B cell (primary cell): ENCODE measurements at regions not wholly inside any gene's neighbourhood (a gene's known extent, or its start where the extent isn't known, plus 50 kb on each side); places are given as distances from the start of the nearest gene placed in this dataset.

ENCODE experiments used
- ATAC-seq: fragments of 200-7000 bp; cut with Tn5 transposase; one replicate; pipeline ENCODE4 v1.10.0; 2021; ENCODE audit warnings: low read depth, mild to moderate bottlenecking, moderate number of reproducible peaks, moderate library complexity
- CTCF ChIA-PET: fragments of 350-600 bp; sonication (Branson Sonifier 250); formaldehyde crosslinking; loops from one replicate; lab custom pipeline; 2021; ENCODE audit warnings: antibody characterized with exemption, inconsistent platforms; lab: Charles Lee
- POLR2A ChIA-PET: fragments of 350-600 bp; sonication (Branson Sonifier 250); formaldehyde crosslinking; loops from one replicate; lab custom pipeline; 2021; ENCODE audit warnings: antibody characterized with exemption; lab: Charles Lee
- DNase-seq: peaks from one replicate; pipeline ENCODE4 v3.0.0; 2013
- H2AFZ ChIP-seq: 2 replicates; pipeline ENCODE4 v1.6.1; 2012; ENCODE audit warnings: mild to moderate bottlenecking, low read depth, low read length; ENCODE audit not compliant: insufficient read depth, poor library complexity, severe bottlenecking
- H3K27ac ChIP-seq, 2 donors: 1 replicate in 1 of 2; 2 replicates in 1 of 2; pipeline ENCODE4 v1.5.1; 2012 to 2013; ENCODE audit warnings: low read length in 2 of 2, mild to moderate bottlenecking in 2 of 2, moderate library complexity in 1 of 2
- H3K27me3 ChIP-seq, 4 experiments: fragments of 200-600 bp in 1 of 4; sonication (generic) in 1 of 4; replicated peaks in 1 of 4; 1 replicate in 2 of 4; 2 replicates in 2 of 4; pipeline versions ENCODE4 v1.6.1 to v1.7.0; 2013 to 2016; ENCODE audit warnings: low read length in 3 of 4, mild to moderate bottlenecking in 2 of 4, mixed read lengths in 1 of 4, moderate library complexity in 1 of 4; ENCODE audit not compliant: insufficient read depth in 4 of 4, control insufficient read depth in 3 of 4; ENCODE audit errors: control extremely low read depth in 1 of 4
- H3K36me3 ChIP-seq, 2 experiments: replicated peaks in 1 of 2; 1 replicate in 1 of 2; 2 replicates in 1 of 2; pipeline versions ENCODE4 v1.6.1 to v1.7.1; 2013; ENCODE audit warnings: low read length in 1 of 2; ENCODE audit not compliant: insufficient read depth in 2 of 2, control insufficient read depth in 1 of 2; ENCODE audit errors: control extremely low read depth in 1 of 2, extremely low read depth in 1 of 2
- H3K4me1 ChIP-seq, 2 donors: fragments of 200-600 bp in 1 of 2; sonication (generic) in 1 of 2; 1 replicate in 1 of 2; 2 replicates in 1 of 2; pipeline versions ENCODE4 v1.5.1 to v1.6.1; 2013 to 2017; ENCODE audit warnings: low read length in 2 of 2; ENCODE audit not compliant: control insufficient read depth in 2 of 2, insufficient read depth in 2 of 2
- H3K4me2 ChIP-seq: replicated peaks from 2 replicates; pipeline ENCODE3; 2012; ENCODE audit warnings: mild to moderate bottlenecking, low read depth, low read length; ENCODE audit not compliant: poor library complexity, severe bottlenecking
- H3K4me3 ChIP-seq, 5 experiments: fragments of 200-600 bp in 1 of 5; sonication (generic) in 1 of 5; 1 replicate in 3 of 5; 2 replicates in 2 of 5; pipeline versions ENCODE4 v1.5.1 to v1.7.0; 2011 to 2016; ENCODE audit warnings: low read length in 4 of 5, mild to moderate bottlenecking in 4 of 5, low read depth in 2 of 5, control low read depth in 1 of 5, moderate library complexity in 1 of 5; ENCODE audit not compliant: insufficient read depth in 1 of 5; ENCODE audit errors: control extremely low read depth in 1 of 5, extremely low read depth in 1 of 5
- H3K79me2 ChIP-seq: fragments of 200-600 bp; sonication (generic); one replicate; pipeline ENCODE4 v1.6.0; 2016; ENCODE audit warnings: low read length; ENCODE audit not compliant: control insufficient read depth, insufficient read depth
- H3K9ac ChIP-seq: fragments of 200-600 bp; sonication (generic); 2 replicates; pipeline ENCODE4 v1.6.1; 2017; ENCODE audit warnings: mild to moderate bottlenecking, low read length, moderate library complexity
- H3K9me3 ChIP-seq, 3 donors: one replicate each; pipeline versions ENCODE4 v1.6.1 to v1.7.1; 2013; ENCODE audit warnings: low read length in 2 of 3; ENCODE audit not compliant: control insufficient read depth in 2 of 3, insufficient read depth in 1 of 3; ENCODE audit errors: control extremely low read depth in 1 of 3
- H4K20me1 ChIP-seq: 2 replicates; pipeline ENCODE4 v1.6.0; 2012; ENCODE audit warnings: mild to moderate bottlenecking, low read length; ENCODE audit not compliant: insufficient read depth, control insufficient read depth, poor library complexity, severe bottlenecking
- H3K27ac Mint-ChIP-seq: one replicate; pipeline ENCODE4 v1.8.0; 2021; ENCODE audit warnings: mixed read lengths
- H3K27me3 Mint-ChIP-seq: one replicate; pipeline ENCODE4 v1.8.0; 2021; ENCODE audit warnings: mixed read lengths
- H3K4me1 Mint-ChIP-seq: one replicate; pipeline ENCODE4 v1.8.0; 2021; ENCODE audit warnings: mixed read lengths
- H3K4me3 Mint-ChIP-seq: one replicate; pipeline ENCODE4 v1.8.0; 2021; ENCODE audit warnings: mixed read lengths
- H3K9me3 Mint-ChIP-seq: one replicate; pipeline ENCODE4 v1.8.0; 2022; ENCODE audit warnings: mixed read lengths; ENCODE audit not compliant: insufficient read depth
- CTCF ChIP-seq: fragments of 200-600 bp; IDR thresholded peaks from one replicate; pipeline ENCODE4 v1.8.0; 2022; ENCODE audit warnings: antibody characterized with exemption, mild to moderate bottlenecking
- EZH2 ChIP-seq: IDR thresholded peaks from 2 replicates; pipeline ENCODE4 v1.6.1; 2012; ENCODE audit warnings: borderline replicate concordance, low read depth, mild to moderate bottlenecking, moderate library complexity, low read length; ENCODE audit not compliant: insufficient read depth, poor library complexity, severe bottlenecking
- WGBS: methylation state at CpG from one replicate; pipeline ENCODE4 v1.1.5; 2013; ENCODE audit warnings: missing lambda C conversion rate; ENCODE audit not compliant: insufficient coverage; 5-methylcytosine and 5-hydroxymethylcytosine counted together
- intact Hi-C: fragments of 100-400 bp; cut with micrococcal nuclease; formaldehyde crosslinking; loops from one replicate; pipeline ENCODE4 v1.10.0; 2022

GRCh38 chr3:117863146-117863545 lies 1153.6 kb downstream of the TUSC7 start:
- Mint-ChIP-seq H3K4me1 (no peaks in the 10 kb centered on the region), H3K9me3 (no peaks in the 10 kb centered on the region), H3K4me3 (no peak overlapping the region), H3K27me3 (no peaks in the 10 kb centered on the region), H3K27ac (no peak overlapping the region)
- H3K4me3 ChIP-seq = no peak overlapping the region
- no peaks in the 10 kb centered on the region for H3K27me3 ChIP-seq
- no CpG with 5 or more reads among the region's 2 CpGs for WGBS
- H3K4me1 ChIP-seq = no peaks in the 10 kb centered on the region
- TF ChIP-seq CTCF (no peak), EZH2 (no peak)
- H3K9ac ChIP-seq = no peak overlapping the region
- no peaks in the 10 kb centered on the region for H3K79me2 ChIP-seq
- no peaks in the 10 kb centered on the region for H4K20me1 ChIP-seq
- CTCF ChIA-PET = no interaction called here
- no peak overlapping the region for H2AFZ ChIP-seq
- intact Hi-C loops = no loop called here
- no peaks in the 10 kb centered on the region for H3K9me3 ChIP-seq
- H3K4me2 ChIP-seq = no peak overlapping the region
- no peak for ATAC-seq
- no peak overlapping the region for H3K27ac ChIP-seq
- no peak for DNase-seq
- no peaks in the 10 kb centered on the region for H3K36me3 ChIP-seq
- POLR2A ChIA-PET = no interaction called here

DNA sequence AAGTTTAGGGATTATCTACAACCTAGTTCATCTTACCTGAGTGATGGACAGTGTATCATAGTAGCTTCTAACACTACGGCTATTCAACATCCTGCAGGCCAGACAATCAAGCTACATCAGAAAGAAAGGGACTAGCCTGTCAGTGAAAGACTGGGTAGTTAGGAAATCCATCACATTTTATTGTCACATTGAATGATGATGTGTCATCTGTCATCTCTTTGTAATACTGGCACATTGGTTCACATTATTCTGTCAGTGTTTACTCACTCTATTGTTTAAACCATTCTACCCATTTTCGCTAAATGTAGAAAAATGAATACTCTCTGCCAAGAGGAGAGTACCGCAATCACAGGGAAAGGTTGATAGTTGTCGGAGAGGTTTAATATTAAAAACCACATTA lies 1155.8 kb downstream of the TUSC7 start:
- H3K27me3 ChIP-seq = no peaks in the 10 kb centered on the region
- H4K20me1 ChIP-seq = no peaks in the 10 kb centered on the region
- Mint-ChIP-seq H3K27ac (no peak overlapping the region), H3K9me3 (peaks cover 2% of the 10 kb centered on the region), H3K27me3 (no peaks in the 10 kb centered on the region), H3K4me3 (no peak overlapping the region), H3K4me1 (no peaks in the 10 kb centered on the region)
- TF ChIP-seq CTCF (no peak), EZH2 (no peak)
- DNase-seq (no peak), ATAC-seq (no peak)
- no peak overlapping the region for H3K4me3 ChIP-seq
- no peaks in the 10 kb centered on the region for H3K79me2 ChIP-seq
- no peaks in the 10 kb centered on the region for H3K36me3 ChIP-seq
- intact Hi-C loops = no loop called here
- H3K9ac ChIP-seq = no peak overlapping the region
- no peak overlapping the region for H2AFZ ChIP-seq
- POLR2A ChIA-PET = no interaction called here
- H3K27ac ChIP-seq = no peak overlapping the region
- no CpG with 5 or more reads among the region's 4 CpGs for WGBS
- no peak overlapping the region for H3K4me2 ChIP-seq
- no peaks in the 10 kb centered on the region for H3K4me1 ChIP-seq
- CTCF ChIA-PET = no interaction called here
- no peaks in the 10 kb centered on the region for H3K9me3 ChIP-seq
